ENCODE measurements at regions not wholly inside any gene's neighbourhood (a gene's known extent, or its start where the extent isn't known, plus 50 kb on each side); places are given as distances from the start of the nearest gene placed in this dataset.
"Not testable (repeated sequence)": the region's sequence is repeated elsewhere in the genome, so short reads cannot be mapped to it uniquely, and the experiment has no call there.

DNA sequence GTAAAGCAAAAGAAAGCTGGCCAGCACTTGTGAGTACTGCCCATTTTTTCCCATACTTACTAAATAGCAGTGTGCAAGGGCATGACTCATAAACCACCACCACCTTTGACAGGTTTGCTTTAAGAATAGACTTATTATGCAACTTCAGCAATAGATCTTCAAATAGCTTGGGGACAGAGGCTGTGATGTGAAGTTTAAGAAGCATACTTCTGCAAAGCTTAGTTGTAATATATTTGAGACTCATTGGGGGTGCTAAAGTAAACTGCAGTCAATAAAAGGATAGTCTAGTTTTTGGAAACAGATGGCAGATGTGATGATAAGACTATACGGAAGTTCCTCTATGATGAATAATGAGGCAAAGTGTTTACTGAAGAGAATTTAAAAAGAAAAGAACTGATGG, 210.0 kb downstream of the PLA2G4A start:
- Histone ChIP-seq H3K4me1 (ENCODE audit: insufficient read depth, low read length, poor library complexity, severe bottlenecking) (no peaks in the 10 kb centered on the region), H3K4me3 (ENCODE audit: low read depth, low read length, poor library complexity, severe bottlenecking) (no peak overlapping the region), H3K36me3 (ENCODE audit: insufficient read depth, low read length) (no peaks in the 10 kb centered on the region), H3K79me2 (ENCODE audit: insufficient read depth, low read depth, low read length) (no peaks in the 10 kb centered on the region), H2AFZ (ENCODE audit: low read length) (no peak overlapping the region), H4K20me1 (ENCODE audit: insufficient read depth, low read length) (no peaks in the 10 kb centered on the region), H3K9me2 (ENCODE audit: insufficient read depth, low read length) (no peaks in the 10 kb centered on the region), H3K4me2 (ENCODE audit: low read length) (no peak overlapping the region), H3K9me3 (ENCODE audit: low read length) (no peaks in the 10 kb centered on the region), H3K27ac (ENCODE audit: low read depth, low read length, poor library complexity, severe bottlenecking) (no peak overlapping the region)
- ChIA-PET CTCF (ENCODE audit: unreplicated experiment) (no interaction called here), POLR2A (no interaction called here)
- no TSS peak for BruUV-seq (replicated peaks)
- no peak for DNase-seq (ENCODE audit: low spot score)
- intact Hi-C loops (cut with micrococcal nuclease; ENCODE audit: unreplicated experiment): no loop called here
- TF ChIP-seq, protein P1, sequence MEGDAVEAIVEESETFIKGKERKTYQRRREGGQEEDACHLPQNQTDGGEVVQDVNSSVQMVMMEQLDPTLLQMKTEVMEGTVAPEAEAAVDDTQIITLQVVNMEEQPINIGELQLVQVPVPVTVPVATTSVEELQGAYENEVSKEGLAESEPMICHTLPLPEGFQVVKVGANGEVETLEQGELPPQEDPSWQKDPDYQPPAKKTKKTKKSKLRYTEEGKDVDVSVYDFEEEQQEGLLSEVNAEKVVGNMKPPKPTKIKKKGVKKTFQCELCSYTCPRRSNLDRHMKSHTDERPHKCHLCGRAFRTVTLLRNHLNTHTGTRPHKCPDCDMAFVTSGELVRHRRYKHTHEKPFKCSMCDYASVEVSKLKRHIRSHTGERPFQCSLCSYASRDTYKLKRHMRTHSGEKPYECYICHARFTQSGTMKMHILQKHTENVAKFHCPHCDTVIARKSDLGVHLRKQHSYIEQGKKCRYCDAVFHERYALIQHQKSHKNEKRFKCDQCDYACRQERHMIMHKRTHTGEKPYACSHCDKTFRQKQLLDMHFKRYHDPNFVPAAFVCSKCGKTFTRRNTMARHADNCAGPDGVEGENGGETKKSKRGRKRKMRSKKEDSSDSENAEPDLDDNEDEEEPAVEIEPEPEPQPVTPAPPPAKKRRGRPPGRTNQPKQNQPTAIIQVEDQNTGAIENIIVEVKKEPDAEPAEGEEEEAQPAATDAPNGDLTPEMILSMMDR (conservative IDR thresholded peaks at IDR 0.05; ENCODE audit: low read length): no peak
- TF ChIP-seq EZH2phosphoT487 (IDR thresholded peaks at IDR 0.05; ENCODE audit: borderline replicate concordance, low read depth, low read length): no peak

DNA sequence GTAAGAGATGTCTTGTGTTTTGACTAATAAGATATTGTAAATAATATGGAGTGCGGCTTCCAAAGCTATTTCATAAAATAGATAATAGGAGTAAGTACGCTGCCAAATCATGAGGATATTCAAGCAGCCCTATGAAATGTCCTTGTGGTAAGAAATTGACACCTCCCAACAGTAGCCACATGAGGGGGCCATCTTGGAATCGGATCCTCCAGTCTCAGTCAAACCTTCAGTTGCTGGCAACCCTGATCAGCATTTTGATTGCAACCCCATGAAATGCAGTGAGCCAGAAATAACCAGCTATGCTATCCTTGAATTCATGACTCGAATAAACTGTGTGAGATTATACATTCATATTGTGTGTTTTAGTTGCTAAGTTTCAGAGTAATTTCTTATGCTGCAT, 212.4 kb downstream of the PLA2G4A start:
- H3K36me3 ChIP-seq (ENCODE audit: insufficient read depth, low read length): no peaks in the 10 kb centered on the region
- TF ChIP-seq EZH2phosphoT487 (IDR thresholded peaks at IDR 0.05; ENCODE audit: borderline replicate concordance, low read depth, low read length): no peak
- TF ChIP-seq, protein P1 (conservative IDR thresholded peaks at IDR 0.05; ENCODE audit: low read length): no peak
- intact Hi-C loops (cut with micrococcal nuclease; ENCODE audit: unreplicated experiment): no loop called here
- H3K79me2 ChIP-seq (ENCODE audit: insufficient read depth, low read depth, low read length): no peaks in the 10 kb centered on the region
- no peaks in the 10 kb centered on the region for H3K9me2 ChIP-seq (ENCODE audit: insufficient read depth, low read length)
- H4K20me1 ChIP-seq (ENCODE audit: insufficient read depth, low read length): no peaks in the 10 kb centered on the region
- ChIA-PET CTCF (ENCODE audit: unreplicated experiment) (no interaction called here), POLR2A (no interaction called here)
- no TSS peak for BruUV-seq (replicated peaks)
- H3K4me3 ChIP-seq (ENCODE audit: low read depth, low read length, poor library complexity, severe bottlenecking): no peak overlapping the region
- H3K4me1 ChIP-seq (ENCODE audit: insufficient read depth, low read length, poor library complexity, severe bottlenecking): no peaks in the 10 kb centered on the region
- H3K4me2 ChIP-seq (ENCODE audit: low read length): no peak overlapping the region
- H3K9me3 ChIP-seq (ENCODE audit: low read length): no peaks in the 10 kb centered on the region
- DNase-seq (ENCODE audit: low spot score): no peak
- H3K27ac ChIP-seq (ENCODE audit: low read depth, low read length, poor library complexity, severe bottlenecking): no peak overlapping the region
- no peak overlapping the region for H2AFZ ChIP-seq (ENCODE audit: low read length)

DNA sequence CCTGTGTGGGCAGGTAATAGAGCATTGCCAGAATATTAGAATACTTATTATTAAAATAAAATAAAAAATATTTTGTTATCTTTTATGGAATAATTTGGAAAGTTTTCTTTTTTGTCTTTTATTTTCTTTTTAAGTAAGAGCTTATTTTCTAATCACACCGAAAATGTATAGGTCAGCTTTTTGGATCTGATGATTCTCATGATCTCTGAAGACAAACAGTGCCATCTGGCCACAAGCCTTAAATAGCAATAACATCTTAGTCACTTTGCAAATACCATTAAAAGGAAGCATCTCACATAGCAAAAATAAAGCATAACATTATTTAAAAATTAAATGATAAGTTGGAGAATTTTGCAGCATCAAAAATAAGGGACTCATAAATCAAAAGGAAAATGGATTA, 213.8 kb downstream of the PLA2G4A start:
- ChIA-PET CTCF (ENCODE audit: unreplicated experiment) (no interaction called here), POLR2A (interaction anchor here (1.2 kb wide), 1 partner anchor 15 kb away, joined by 3 read pairs; no protein-coding TSS in a partner anchor)
- H3K4me1 ChIP-seq (ENCODE audit: insufficient read depth, low read length, poor library complexity, severe bottlenecking): no peaks in the 10 kb centered on the region
- H3K4me2 ChIP-seq (ENCODE audit: low read length): no peak overlapping the region
- no TSS peak for BruUV-seq (replicated peaks)
- H3K9me2 ChIP-seq (ENCODE audit: insufficient read depth, low read length): no peaks in the 10 kb centered on the region
- no peak for DNase-seq (ENCODE audit: low spot score)
- no peaks in the 10 kb centered on the region for H3K79me2 ChIP-seq (ENCODE audit: insufficient read depth, low read depth, low read length)
- no peaks in the 10 kb centered on the region for H3K9me3 ChIP-seq (ENCODE audit: low read length)
- no peaks in the 10 kb centered on the region for H3K36me3 ChIP-seq (ENCODE audit: insufficient read depth, low read length)
- no peak overlapping the region for H2AFZ ChIP-seq (ENCODE audit: low read length)
- intact Hi-C loops (cut with micrococcal nuclease; ENCODE audit: unreplicated experiment): no loop called here
- H3K27ac ChIP-seq (ENCODE audit: low read depth, low read length, poor library complexity, severe bottlenecking): no peak overlapping the region
- no peaks in the 10 kb centered on the region for H4K20me1 ChIP-seq (ENCODE audit: insufficient read depth, low read length)
- H3K4me3 ChIP-seq (ENCODE audit: low read depth, low read length, poor library complexity, severe bottlenecking): no peak overlapping the region
- TF ChIP-seq, protein P1 (conservative IDR thresholded peaks at IDR 0.05; ENCODE audit: low read length): no peak
- no peak for TF ChIP-seq EZH2phosphoT487 (IDR thresholded peaks at IDR 0.05; ENCODE audit: borderline replicate concordance, low read depth, low read length)

DNA sequence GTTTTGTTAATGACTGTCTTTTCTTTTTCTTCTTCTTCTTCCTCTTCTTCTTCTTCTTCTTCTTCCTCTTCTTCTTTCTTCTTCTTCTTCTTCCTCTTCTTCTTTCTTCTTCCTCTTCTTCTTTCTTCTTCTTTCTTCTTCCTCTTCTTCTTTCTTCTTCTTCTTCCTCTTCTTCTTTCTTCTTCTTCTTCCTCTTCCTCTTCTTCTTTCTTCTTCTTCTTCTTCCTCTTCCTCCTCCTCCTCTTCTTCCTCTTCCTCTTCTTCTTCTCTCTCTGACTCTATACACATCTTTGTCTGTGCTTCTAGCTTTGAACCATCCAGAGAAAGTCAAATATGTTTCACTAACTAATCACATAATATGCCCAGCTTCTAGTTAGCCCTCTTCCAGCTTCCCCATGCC, 214.7 kb downstream of the PLA2G4A start:
- H3K4me3 ChIP-seq (ENCODE audit: low read depth, low read length, poor library complexity, severe bottlenecking); H3K9me2 ChIP-seq (ENCODE audit: insufficient read depth, low read length); H3K79me2 ChIP-seq (ENCODE audit: insufficient read depth, low read depth, low read length); H3K9me3 ChIP-seq (ENCODE audit: low read length); CTCF ChIA-PET (ENCODE audit: unreplicated experiment); BruUV-seq (replicated peaks); H3K4me2 ChIP-seq (ENCODE audit: low read length); H3K4me1 ChIP-seq (ENCODE audit: insufficient read depth, low read length, poor library complexity, severe bottlenecking); H2AFZ ChIP-seq (ENCODE audit: low read length); H3K36me3 ChIP-seq (ENCODE audit: insufficient read depth, low read length); DNase-seq (ENCODE audit: low spot score); H4K20me1 ChIP-seq (ENCODE audit: insufficient read depth, low read length); H3K27ac ChIP-seq (ENCODE audit: low read depth, low read length, poor library complexity, severe bottlenecking); intact Hi-C loops (cut with micrococcal nuclease; ENCODE audit: unreplicated experiment): not testable (repeated sequence)
- POLR2A ChIA-PET: interaction anchor here (0.7 kb wide), 1 partner anchor 17 kb away, joined by 15 read pairs; no protein-coding TSS in a partner anchor

All from OCI-LY7 (cell line).